Thyroid gland (tissue), 4 donors: ENCODE measurements at regions not wholly inside any gene's neighbourhood (a gene's known extent, or its start where the extent isn't known, plus 50 kb on each side); places are given as distances from the start of the nearest gene placed in this dataset.

Source experiments
- DNase-seq, 2 donors: peaks; one replicate each; pipeline ENCODE4 v3.0.0-alpha.2; 2019
- H3K27ac ChIP-seq, 3 donors: fragments of 200-600 bp; sonication (generic); 1 replicate in 2 of 3; 2 replicates in 1 of 3; pipeline ENCODE4 v1.5.1; 2016 to 2019; ENCODE audit warnings: mild to moderate bottlenecking in 1 of 3, moderate library complexity in 1 of 3
- H3K27me3 ChIP-seq: fragments of 200-600 bp; sonication (generic); one replicate; pipeline ENCODE4 v1.5.1; 2019
- H3K36me3 ChIP-seq, 2 donors: fragments of 200-600 bp; sonication (generic); one replicate each; pipeline ENCODE4 v1.5.1; 2016 to 2019
- H3K4me1 ChIP-seq, 2 donors: fragments of 200-600 bp; sonication (generic); one replicate each; pipeline ENCODE4 v1.5.1; 2017 to 2019
- H3K4me3 ChIP-seq, 3 donors: fragments of 200-600 bp; sonication (generic); replicated peaks in 1 of 3; 1 replicate in 2 of 3; 2 replicates in 1 of 3; pipeline ENCODE4 v1.5.1; 2016; ENCODE audit warnings: mild to moderate bottlenecking in 1 of 3
- H3K9me3 ChIP-seq: fragments of 200-600 bp; sonication (generic); one replicate; pipeline ENCODE4 v1.5.1; 2017
- POLR2A ChIP-seq, 2 donors: fragments of 450-650 bp; IDR thresholded peaks; one replicate each; pipeline ENCODE4 v1.6.1; 2017; ENCODE audit warnings: antibody characterized with exemption in 2 of 2, mild to moderate bottlenecking in 2 of 2, moderate library complexity in 1 of 2
- WGBS, 2 donors: methylation state at CpG; one replicate each; pipeline ENCODE4 v1.1.5; 2017; 5-methylcytosine and 5-hydroxymethylcytosine counted together
- intact Hi-C: fragments of 100-400 bp; cut with DNase I; formaldehyde crosslinking; loops from one replicate; pipeline ENCODE4 v1.15.1; 2023
- TF ChIP-seq, protein P1 (sequence below), 6 experiments: fragments of 200-600 bp in 3 of 6; fragments of 450-650 bp in 3 of 6; sonication (generic) in 3 of 6; IDR thresholded peaks; one replicate each; pipeline ENCODE4 v1.5.1; 2016 to 2019; ENCODE audit warnings: antibody characterized with exemption in 6 of 6, mild to moderate bottlenecking in 2 of 6, inconsistent platforms in 1 of 6, moderate library complexity in 1 of 6

DNA sequence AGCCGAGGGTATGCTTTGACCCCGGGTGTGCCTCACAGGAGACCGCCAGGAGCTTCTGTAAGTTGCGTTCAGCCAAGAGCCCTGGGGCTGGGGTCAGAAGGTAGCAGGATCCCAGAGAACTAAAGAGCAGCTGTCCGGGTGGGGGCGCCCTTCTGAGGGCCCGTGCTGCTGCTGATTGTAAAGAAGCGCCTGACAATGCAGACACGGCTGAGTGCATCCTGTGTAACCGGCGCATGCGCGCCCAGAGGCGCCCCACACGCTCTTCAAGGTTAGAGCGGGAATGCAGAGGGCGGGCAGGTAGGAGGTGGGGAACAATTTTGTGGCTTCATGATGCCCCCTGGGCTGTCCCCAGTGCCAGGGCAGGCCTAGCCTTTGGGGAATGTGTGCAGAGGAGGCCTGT is 210.2 kb upstream of the CTBP2 start:
- Histone ChIP-seq H3K36me3 (no peaks in the 10 kb centered on the region), H3K27me3 (no peaks in the 10 kb centered on the region), H3K27ac (no peak overlapping the region), H3K4me1 (no peaks in the 10 kb centered on the region), H3K4me3 (no peak overlapping the region), H3K9me3 (no peaks in the 10 kb centered on the region)
- peak; percentile 5 to 20 for DNase-seq
- 27 to 31% methylated on average over 15 to 16 of the region's 17 CpGs for WGBS, 2 donors
- TF ChIP-seq, protein P1, sequence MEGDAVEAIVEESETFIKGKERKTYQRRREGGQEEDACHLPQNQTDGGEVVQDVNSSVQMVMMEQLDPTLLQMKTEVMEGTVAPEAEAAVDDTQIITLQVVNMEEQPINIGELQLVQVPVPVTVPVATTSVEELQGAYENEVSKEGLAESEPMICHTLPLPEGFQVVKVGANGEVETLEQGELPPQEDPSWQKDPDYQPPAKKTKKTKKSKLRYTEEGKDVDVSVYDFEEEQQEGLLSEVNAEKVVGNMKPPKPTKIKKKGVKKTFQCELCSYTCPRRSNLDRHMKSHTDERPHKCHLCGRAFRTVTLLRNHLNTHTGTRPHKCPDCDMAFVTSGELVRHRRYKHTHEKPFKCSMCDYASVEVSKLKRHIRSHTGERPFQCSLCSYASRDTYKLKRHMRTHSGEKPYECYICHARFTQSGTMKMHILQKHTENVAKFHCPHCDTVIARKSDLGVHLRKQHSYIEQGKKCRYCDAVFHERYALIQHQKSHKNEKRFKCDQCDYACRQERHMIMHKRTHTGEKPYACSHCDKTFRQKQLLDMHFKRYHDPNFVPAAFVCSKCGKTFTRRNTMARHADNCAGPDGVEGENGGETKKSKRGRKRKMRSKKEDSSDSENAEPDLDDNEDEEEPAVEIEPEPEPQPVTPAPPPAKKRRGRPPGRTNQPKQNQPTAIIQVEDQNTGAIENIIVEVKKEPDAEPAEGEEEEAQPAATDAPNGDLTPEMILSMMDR (IDR thresholded peaks at IDR 0.05) = no peak
- no peak for TF ChIP-seq POLR2A (IDR thresholded peaks at IDR 0.05)
- intact Hi-C loops = no loop called here

DNA sequence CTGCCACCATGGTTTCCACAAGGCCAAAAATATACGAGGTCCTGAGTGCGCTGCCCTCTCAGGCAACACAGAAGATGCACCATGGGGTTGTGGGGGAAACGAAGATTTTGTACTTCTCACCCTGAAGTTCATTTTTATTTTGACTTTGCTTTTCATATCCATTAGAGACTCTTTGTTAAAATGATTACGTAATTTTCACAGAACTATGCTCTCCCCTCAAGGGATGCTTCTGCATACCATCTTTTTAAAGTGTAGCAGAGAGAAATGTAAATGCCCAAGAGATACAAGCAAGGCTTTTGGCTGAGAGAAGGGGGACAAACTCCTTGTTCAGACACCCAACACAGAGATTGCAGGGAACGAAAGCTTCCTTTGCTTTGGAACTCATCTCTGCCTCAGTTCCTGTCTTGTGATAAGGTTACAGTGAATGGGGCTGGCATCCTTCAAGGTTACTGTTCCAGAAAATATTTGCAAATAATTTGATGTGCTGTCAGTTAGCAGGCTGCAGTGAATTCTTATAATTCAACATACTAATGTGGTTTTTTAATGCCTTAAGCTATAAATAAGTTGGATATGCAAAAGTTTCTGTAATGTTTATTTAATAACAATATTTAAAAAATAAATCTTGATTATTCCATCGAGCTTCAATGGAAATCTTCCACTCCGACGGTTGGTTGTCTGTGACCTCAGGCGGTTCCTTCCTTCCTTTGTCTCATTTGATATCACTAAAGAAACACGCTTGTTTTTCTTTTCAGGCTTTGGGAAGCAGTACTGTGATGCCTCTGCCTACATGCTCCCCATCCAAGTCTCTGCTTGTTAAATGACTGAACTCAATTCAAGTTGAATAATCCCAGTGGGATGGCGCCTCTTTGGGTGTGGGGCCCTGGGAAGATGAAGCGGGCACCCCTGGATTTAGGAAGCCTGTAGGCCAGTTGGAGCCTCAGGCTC is 209.3 kb upstream of the CTBP2 start:
- H3K4me1 ChIP-seq = no peaks in the 10 kb centered on the region
- H3K4me3 ChIP-seq = no peak overlapping the region
- 76 to 87% methylated on average over 12 of the region's 12 CpGs for WGBS, 2 donors
- H3K27me3 ChIP-seq = no peaks in the 10 kb centered on the region
- H3K9me3 ChIP-seq = no peaks in the 10 kb centered on the region
- DNase-seq = no peak
- no peaks in the 10 kb centered on the region for H3K36me3 ChIP-seq
- intact Hi-C loops = no loop called here
- H3K27ac ChIP-seq = no peak overlapping the region
- TF ChIP-seq POLR2A (IDR thresholded peaks at IDR 0.05) = no peak
- TF ChIP-seq, protein P1 (IDR thresholded peaks at IDR 0.05) = no peak

DNA sequence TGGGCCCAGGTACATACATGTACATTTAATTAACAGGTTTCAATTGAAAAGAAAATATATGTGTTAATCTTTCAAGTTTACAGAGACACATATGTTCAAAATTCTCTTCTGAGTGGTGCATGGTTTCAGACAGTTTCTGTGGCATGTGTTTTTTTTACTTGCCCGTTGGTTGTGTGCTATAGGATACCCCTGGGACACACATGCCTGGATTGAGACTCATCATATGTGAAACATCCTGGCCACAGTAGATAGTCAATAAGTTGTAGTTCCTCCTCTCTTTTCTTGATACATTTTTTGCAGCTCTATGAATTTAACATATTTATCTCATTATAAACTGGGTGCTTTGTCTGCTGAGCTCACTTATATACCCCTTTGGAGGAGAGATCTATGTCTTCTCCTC is 207.8 kb upstream of the CTBP2 start:
- DNase-seq = no peak
- WGBS, 2 donors = 68 to 80% methylated on average over 1 of the region's 1 CpG
- Histone ChIP-seq H3K9me3 (no peaks in the 10 kb centered on the region), H3K27me3 (no peaks in the 10 kb centered on the region), H3K36me3 (no peaks in the 10 kb centered on the region), H3K27ac (no peak overlapping the region), H3K4me3 (no peak overlapping the region), H3K4me1 (no peaks in the 10 kb centered on the region)
- no peak for TF ChIP-seq POLR2A (IDR thresholded peaks at IDR 0.05)
- intact Hi-C loops = no loop called here

DNA sequence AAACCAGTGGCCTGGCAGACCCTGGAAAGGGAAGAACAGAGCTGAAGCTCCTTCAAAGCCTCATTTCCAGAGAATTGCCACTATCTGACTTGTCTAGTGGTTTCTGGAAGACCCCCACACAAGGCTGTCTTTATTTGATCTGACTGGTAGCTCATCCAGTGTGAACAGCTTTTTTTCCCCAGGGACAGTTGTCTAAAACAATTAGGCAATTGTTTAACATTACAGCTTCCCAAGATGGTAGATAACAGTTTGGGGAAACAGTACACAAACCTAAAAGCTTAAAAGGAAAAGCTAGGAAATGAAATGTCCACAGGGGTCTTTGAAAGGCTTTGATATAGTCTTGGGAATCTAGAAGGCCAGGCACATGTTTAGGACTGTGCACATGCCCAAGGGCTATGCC is 203.4 kb upstream of the CTBP2 start:
- no peak overlapping the region for H3K4me3 ChIP-seq
- no peaks in the 10 kb centered on the region for H3K36me3 ChIP-seq
- no peaks in the 10 kb centered on the region for H3K27me3 ChIP-seq
- H3K9me3 ChIP-seq = no peaks in the 10 kb centered on the region
- TF ChIP-seq, protein P1 (IDR thresholded peaks at IDR 0.05) = no peak
- TF ChIP-seq POLR2A (IDR thresholded peaks at IDR 0.05) = no peak
- no peak for DNase-seq
- intact Hi-C loops = no loop called here
- H3K4me1 ChIP-seq = no peaks in the 10 kb centered on the region
- no peak overlapping the region for H3K27ac ChIP-seq

DNA sequence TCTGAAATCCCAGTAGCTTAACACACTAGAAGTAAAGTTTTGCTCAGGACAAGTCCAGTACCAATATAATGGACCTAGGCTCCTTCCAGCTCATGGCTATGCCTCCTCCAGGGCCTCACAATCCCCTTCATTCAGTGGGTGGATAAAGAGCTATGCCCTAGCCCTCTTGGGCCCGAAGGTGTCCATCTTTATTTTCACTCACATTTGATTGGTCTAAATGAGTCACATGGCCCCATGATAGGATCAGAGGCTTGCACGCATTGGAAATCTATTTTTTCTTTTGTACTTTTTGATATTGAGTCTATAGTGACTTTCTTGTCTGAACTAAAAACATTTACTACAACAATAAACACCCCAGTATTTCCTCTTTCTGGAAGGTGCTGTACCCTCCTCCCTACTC is 202.6 kb upstream of the CTBP2 start:
- Histone ChIP-seq H3K27ac (no peak overlapping the region), H3K36me3 (no peaks in the 10 kb centered on the region), H3K27me3 (no peaks in the 10 kb centered on the region), H3K4me3 (no peak overlapping the region), H3K9me3 (no peaks in the 10 kb centered on the region), H3K4me1 (no peaks in the 10 kb centered on the region)
- 93 to 97% methylated on average over 2 of the region's 2 CpGs for WGBS, 2 donors
- intact Hi-C loops = no loop called here
- TF ChIP-seq, protein P1 (IDR thresholded peaks at IDR 0.05) = no peak
- no peak for TF ChIP-seq POLR2A (IDR thresholded peaks at IDR 0.05)
- no peak for DNase-seq
